ENCODE measurements at regions not wholly inside any gene's neighbourhood (a gene's known extent, or its start where the extent isn't known, plus 50 kb on each side); places are given as distances from the start of the nearest gene placed in this dataset.

GRCh38 chr6:26230351-26230750 is 134.6 kb upstream of the BTN3A2 start:
- DNase-seq (no peak), ATAC-seq (no peak)
- Histone ChIP-seq H3K27ac (peak overlapping the region in 1 of 12 donors; percentile 74), H3K4me1 (peaks cover 0 to 33% (median 10%) of the 10 kb centered on the region in 12 donors), H3K9me3 (peaks cover 0 to 4% (median 0%) of the 10 kb centered on the region in 12 donors), H3K27me3 (peaks cover 0 to 56% (median 19%) of the 10 kb centered on the region in 9 donors), H3K4me3 (no peak overlapping the region), H3K36me3 (peaks cover 0 to 2% (median 0%) of the 10 kb centered on the region in 9 donors)
- intact Hi-C loops (cut with DNase I), result loop anchor here in 1 of 10 donors (10.0 kb wide), 1 partner anchor 54 kb away; a partner anchor contains a TSS
- TF ChIP-seq POLR2A (IDR thresholded peaks at IDR 0.05), result no peak
- no peak for TF ChIP-seq CTCF (IDR thresholded peaks at IDR 0.05)
- WGBS, 4 donors, result 87 to 94% (median 90%) methylated on average over 5 of the region's 5 CpGs

DNA sequence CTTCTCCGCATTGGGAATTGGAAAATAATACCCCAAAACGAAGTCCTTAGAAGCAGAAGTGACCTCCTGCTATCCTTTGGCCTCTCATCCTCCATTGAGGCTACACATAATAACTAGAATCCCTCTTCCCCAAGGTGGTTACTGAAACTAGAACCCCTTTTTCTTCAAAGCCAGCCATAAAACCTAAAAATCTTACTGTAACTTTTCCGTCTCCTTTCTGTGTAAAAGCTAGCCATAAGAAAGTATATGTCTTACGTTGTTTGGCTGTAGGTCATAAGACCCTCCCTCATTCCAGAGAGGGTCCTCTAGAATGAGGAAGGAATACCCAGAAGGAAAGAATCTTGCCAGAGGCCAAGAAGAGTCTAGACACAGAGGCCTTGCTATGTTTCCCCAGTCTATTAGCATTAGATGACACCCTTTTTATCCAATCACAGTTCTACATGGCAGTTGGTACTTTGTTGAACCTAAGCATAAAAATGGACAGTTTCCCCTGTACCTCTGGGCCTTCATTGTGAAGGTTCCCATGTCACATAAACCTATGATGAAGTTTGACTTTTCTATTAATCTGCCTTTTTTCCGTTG is 133.9 kb upstream of the BTN3A2 start:
- WGBS, 4 donors, result 95 to 97% (median 96%) methylated on average over 5 of the region's 5 CpGs
- ATAC-seq, result no peak

DNA sequence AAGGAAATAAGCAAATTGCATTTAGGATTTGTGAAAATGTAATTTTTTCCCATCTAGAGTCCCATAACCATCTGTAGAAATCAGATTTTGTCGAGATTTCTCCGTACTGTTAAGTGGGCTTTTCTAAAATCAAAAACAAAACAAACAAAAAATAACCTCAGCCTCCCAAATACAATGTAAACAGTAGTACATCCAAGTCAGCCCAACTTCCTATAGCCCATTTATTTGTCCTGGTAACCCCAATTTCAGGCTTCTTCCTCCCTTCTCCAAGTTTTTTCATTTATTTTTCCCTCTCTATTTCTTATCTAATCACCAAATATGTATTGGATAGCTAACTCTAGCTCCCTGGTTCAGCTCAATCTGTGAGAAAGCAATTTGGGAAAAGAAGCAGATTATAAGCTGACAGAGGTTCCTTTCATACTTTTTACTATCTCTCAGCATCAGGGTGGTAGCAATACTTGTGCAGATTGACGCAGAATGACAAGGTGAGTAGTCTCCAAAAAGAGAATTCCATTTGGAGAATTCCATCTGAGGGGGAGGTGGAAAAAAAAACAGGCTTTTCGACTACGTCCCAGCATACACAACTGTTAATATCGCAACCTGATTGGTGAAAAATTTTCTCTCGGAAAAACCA is 132.6 kb upstream of the BTN3A2 start:
- ATAC-seq (no peak), DNase-seq (no peak)
- no peak for TF ChIP-seq CTCF (IDR thresholded peaks at IDR 0.05)
- no peak for TF ChIP-seq POLR2A (IDR thresholded peaks at IDR 0.05)
- Histone ChIP-seq H3K27me3 (peaks cover 0 to 67% (median 19%) of the 10 kb centered on the region in 9 donors), H3K36me3 (no peaks in the 10 kb centered on the region), H3K4me1 (peaks cover 0 to 31% (median 8%) of the 10 kb centered on the region in 12 donors), H3K27ac (peak overlapping the region in 1 of 12 donors; percentile 95), H3K9me3 (no peaks in the 10 kb centered on the region), H3K4me3 (peak overlapping the region in 1 of 12 donors; percentile 72)
- WGBS, 4 donors, result 68 to 76% (median 70%) methylated on average over 7 of the region's 7 CpGs
- intact Hi-C loops (cut with DNase I), result loop anchor here in 1 of 10 donors (10.0 kb wide), 1 partner anchor 52 kb away; a partner anchor contains a TSS

More for the DNA sequence above, 133.9 kb upstream of the BTN3A2 start:
- H3K9me3 ChIP-seq, result no peaks in the 10 kb centered on the region
- intact Hi-C loops (cut with DNase I), result loop anchor here in 1 of 10 donors (10.0 kb wide), 1 partner anchor 54 kb away; a partner anchor contains a TSS
- TF ChIP-seq POLR2A (IDR thresholded peaks at IDR 0.05) (no peak), CTCF (IDR thresholded peaks at IDR 0.05) (no peak)
- H3K27me3 ChIP-seq, result peaks cover 0 to 56% (median 19%) of the 10 kb centered on the region in 9 donors
- no peaks in the 10 kb centered on the region for H3K36me3 ChIP-seq
- DNase-seq, result no peak
- H3K27ac ChIP-seq, result peak overlapping the region in 1 of 12 donors; percentile 74
- H3K4me1 ChIP-seq, result peaks cover 0 to 31% (median 10%) of the 10 kb centered on the region in 12 donors
- no peak overlapping the region for H3K4me3 ChIP-seq

- TF ChIP-seq POLR2A (IDR thresholded peaks at IDR 0.05) (no peak), CTCF (IDR thresholded peaks at IDR 0.05) (no peak)
- Histone ChIP-seq H3K27me3 (peaks cover 0 to 74% (median 19%) of the 10 kb centered on the region in 9 donors), H3K9me3 (no peaks in the 10 kb centered on the region), H3K4me3 (peak overlapping the region; percentile 19 to 72 (median 51)), H3K27ac (peak overlapping the region in 3 of 12 donors; percentile 57 to 95 (median 85)), H3K36me3 (no peaks in the 10 kb centered on the region), H3K4me1 (peaks cover 0 to 31% (median 8%) of the 10 kb centered on the region in 12 donors)
- ATAC-seq (no peak), DNase-seq (no peak)
- 19 to 28% (median 22%) methylated on average over 34 of the region's 34 CpGs for WGBS, 4 donors
- intact Hi-C loops (cut with DNase I), result loop anchor here in 1 of 10 donors (10.0 kb wide), 1 partner anchor 52 kb away; a partner anchor contains a TSS
These were observed 131.9 kb upstream of the BTN3A2 start for GRCh38 chr6:26232940-26233648.
